Lower leg skin (tissue), 4 donors: ENCODE measurements at regions not wholly inside any gene's neighbourhood (a gene's known extent, or its start where the extent isn't known, plus 50 kb on each side); places are given as distances from the start of the nearest gene placed in this dataset.

ENCODE experiments used
- DNase-seq, 2 donors: peaks; one replicate each; pipeline ENCODE4 v3.0.0-alpha.2; 2019; ENCODE audit warnings: low spot score in 2 of 2
- H3K4me3 ChIP-seq: fragments of 200-600 bp; sonication (generic); 2 replicates; pipeline ENCODE4 v1.5.1; 2017; ENCODE audit warnings: mild to moderate bottlenecking, low read depth; ENCODE audit not compliant: poor library complexity, severe bottlenecking
- POLR2A ChIP-seq, 2 donors: fragments of 450-650 bp; IDR thresholded peaks; one replicate each; pipeline ENCODE4 v1.6.1; 2016 to 2017; ENCODE audit warnings: antibody characterized with exemption in 2 of 2, mild to moderate bottlenecking in 1 of 2, moderate library complexity in 1 of 2
- WGBS, 2 donors: methylation state at CpG; one replicate each; pipeline ENCODE4 v1.1.5; 2018; 5-methylcytosine and 5-hydroxymethylcytosine counted together
- intact Hi-C: fragments of 100-400 bp; cut with DNase I; formaldehyde crosslinking; loops from one replicate; pipeline ENCODE4 v1.15.0; 2023; ENCODE audit warnings: low total_unique reads
- TF ChIP-seq, protein P1 (sequence below), 3 donors: fragments of 450-650 bp; IDR thresholded peaks; one replicate each; pipeline ENCODE4 v1.5.1; 2016; ENCODE audit warnings: antibody characterized with exemption in 3 of 3, mild to moderate bottlenecking in 3 of 3, moderate library complexity in 2 of 3

GRCh38 chr17:13204607-13205237 is 186.9 kb upstream of the ELAC2 start:
- intact Hi-C loops = no loop called here
- TF ChIP-seq, protein P1, sequence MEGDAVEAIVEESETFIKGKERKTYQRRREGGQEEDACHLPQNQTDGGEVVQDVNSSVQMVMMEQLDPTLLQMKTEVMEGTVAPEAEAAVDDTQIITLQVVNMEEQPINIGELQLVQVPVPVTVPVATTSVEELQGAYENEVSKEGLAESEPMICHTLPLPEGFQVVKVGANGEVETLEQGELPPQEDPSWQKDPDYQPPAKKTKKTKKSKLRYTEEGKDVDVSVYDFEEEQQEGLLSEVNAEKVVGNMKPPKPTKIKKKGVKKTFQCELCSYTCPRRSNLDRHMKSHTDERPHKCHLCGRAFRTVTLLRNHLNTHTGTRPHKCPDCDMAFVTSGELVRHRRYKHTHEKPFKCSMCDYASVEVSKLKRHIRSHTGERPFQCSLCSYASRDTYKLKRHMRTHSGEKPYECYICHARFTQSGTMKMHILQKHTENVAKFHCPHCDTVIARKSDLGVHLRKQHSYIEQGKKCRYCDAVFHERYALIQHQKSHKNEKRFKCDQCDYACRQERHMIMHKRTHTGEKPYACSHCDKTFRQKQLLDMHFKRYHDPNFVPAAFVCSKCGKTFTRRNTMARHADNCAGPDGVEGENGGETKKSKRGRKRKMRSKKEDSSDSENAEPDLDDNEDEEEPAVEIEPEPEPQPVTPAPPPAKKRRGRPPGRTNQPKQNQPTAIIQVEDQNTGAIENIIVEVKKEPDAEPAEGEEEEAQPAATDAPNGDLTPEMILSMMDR (IDR thresholded peaks at IDR 0.05) = no peak
- no peak for TF ChIP-seq POLR2A (IDR thresholded peaks at IDR 0.05)
- DNase-seq = no peak
- 42 to 47% methylated on average over 8 of the region's 8 CpGs for WGBS, 2 donors
- no peak overlapping the region for H3K4me3 ChIP-seq

- TF ChIP-seq POLR2A (IDR thresholded peaks at IDR 0.05) = no peak
- TF ChIP-seq, protein P1 (IDR thresholded peaks at IDR 0.05) = no peak
Measured at GRCh38 chr17:13202835-13203234, 185.0 kb upstream of the ELAC2 start.

GRCh38 chr17:13200671-13201070 is 182.8 kb upstream of the ELAC2 start:
- DNase-seq = no peak
- WGBS, 2 donors = 72 to 76% methylated on average over 1 of the region's 1 CpG
- H3K4me3 ChIP-seq = no peak overlapping the region
- intact Hi-C loops = no loop called here
- TF ChIP-seq, protein P1 (IDR thresholded peaks at IDR 0.05) = no peak
- no peak for TF ChIP-seq POLR2A (IDR thresholded peaks at IDR 0.05)

More at GRCh38 chr17:13202835-13203234, 185.0 kb upstream of the ELAC2 start:
- 83 to 91% methylated on average over 2 of the region's 2 CpGs for WGBS, 2 donors
- no peak for DNase-seq
- intact Hi-C loops = no loop called here
- no peak overlapping the region for H3K4me3 ChIP-seq

DNA sequence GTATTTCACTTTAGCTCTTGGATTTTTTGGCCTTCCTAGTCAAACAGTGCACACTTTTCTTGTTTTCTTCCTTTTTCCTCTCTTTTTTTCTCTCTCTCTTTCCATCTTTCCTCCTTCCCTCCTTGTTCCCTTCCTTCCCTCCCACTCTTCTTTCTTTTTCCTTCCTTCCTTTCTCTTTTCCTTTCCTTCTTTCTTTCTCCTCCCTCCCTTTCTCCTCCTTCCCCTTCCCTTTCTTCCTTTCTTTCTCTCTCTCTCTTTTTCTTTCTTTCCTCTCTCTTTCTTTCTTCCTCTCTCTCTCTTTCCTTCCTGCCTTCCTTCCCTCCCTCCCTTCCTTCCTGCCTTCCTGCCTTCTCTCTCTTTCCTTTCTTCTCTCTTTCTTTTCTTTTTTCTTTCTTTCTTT is 181.6 kb upstream of the ELAC2 start:
- intact Hi-C loops = no loop called here
- no peak for DNase-seq
- no peak overlapping the region for H3K4me3 ChIP-seq
- TF ChIP-seq POLR2A (IDR thresholded peaks at IDR 0.05) = no peak
- TF ChIP-seq, protein P1 (IDR thresholded peaks at IDR 0.05) = no peak

GRCh38 chr17:13197586-13197985 is 179.8 kb upstream of the ELAC2 start:
- TF ChIP-seq, protein P1 (IDR thresholded peaks at IDR 0.05) = no peak
- TF ChIP-seq POLR2A (IDR thresholded peaks at IDR 0.05) = no peak
- intact Hi-C loops = no loop called here
- no peak overlapping the region for H3K4me3 ChIP-seq
- no peak for DNase-seq
- 93 to 97% methylated on average over 4 of the region's 4 CpGs for WGBS, 2 donors

DNA sequence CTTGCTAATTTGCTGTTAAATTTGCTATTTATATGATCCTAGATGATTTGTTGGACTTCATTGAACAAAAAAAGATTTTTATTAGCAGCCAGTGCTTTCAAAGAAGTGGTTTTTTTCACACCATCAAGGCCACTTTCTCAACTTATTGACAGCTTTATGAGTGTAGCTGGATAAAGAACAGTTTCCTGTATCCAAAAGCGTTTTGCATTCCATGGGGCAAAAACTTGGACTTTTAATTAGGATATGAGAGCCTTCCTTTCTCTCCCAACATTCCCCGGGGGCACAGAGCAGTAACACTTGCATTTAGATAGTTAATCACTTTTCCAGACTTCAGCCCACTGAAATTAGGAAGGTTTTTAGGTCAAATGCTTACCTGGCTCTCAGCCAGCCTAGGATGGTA is 177.1 kb upstream of the ELAC2 start:
- intact Hi-C loops = no loop called here
- WGBS, 2 donors = 6 to 9% methylated on average over 2 of the region's 2 CpGs
- TF ChIP-seq POLR2A (IDR thresholded peaks at IDR 0.05) = no peak
- TF ChIP-seq, protein P1 (IDR thresholded peaks at IDR 0.05) = no peak
- no peak for DNase-seq
- no peak overlapping the region for H3K4me3 ChIP-seq
